K562 (cell line): ENCODE measurements at regions not wholly inside any gene's neighbourhood (a gene's known extent, or its start where the extent isn't known, plus 50 kb on each side); places are given as distances from the start of the nearest gene placed in this dataset.
A peak's percentile ranks its signal among the peaks of the same experiment; 100 is the strongest.

Experiments used
- BHLHE40 ChIP-seq: IDR thresholded peaks from 2 replicates; pipeline ENCODE4 v1.6.1; 2011; ENCODE audit warnings: low read length, improper control_type of control experiment
- CBFA2T2 ChIP-seq: fragments of 450-650 bp; conservative IDR thresholded peaks from 2 replicates; pipeline ENCODE4 v1.6.1; 2017; ENCODE audit warnings: mild to moderate bottlenecking
- CBFA2T3 ChIP-seq: fragments of 450-650 bp; IDR thresholded peaks from 2 replicates; pipeline ENCODE4 v1.6.1; 2017
- EP300 ChIP-seq: IDR thresholded peaks from 2 replicates; pipeline ENCODE4 v1.6.1; 2012; ENCODE audit warnings: low read length, improper control_type of control experiment
- KDM1A ChIP-seq, 2 experiments: fragments of 450-650 bp; IDR thresholded peaks; 2 replicates each; pipeline ENCODE4 v1.6.1; 2016; ENCODE audit warnings: mild to moderate bottlenecking in 2 of 2
- NCOR1 ChIP-seq: fragments of 450-650 bp; IDR thresholded peaks from 2 replicates; pipeline ENCODE4 v1.6.1; 2016; ENCODE audit warnings: mild to moderate bottlenecking, moderate library complexity
- NFYB ChIP-seq: IDR thresholded peaks from 2 replicates; pipeline ENCODE4 v1.6.1; 2011; ENCODE audit warnings: mild to moderate bottlenecking, moderate library complexity; ENCODE audit not compliant: insufficient read length; ENCODE audit errors: extremely low read depth
- NR2C1 ChIP-seq, 2 experiments: fragments of 450-650 bp; IDR thresholded peaks; 2 replicates each; pipeline ENCODE4 v1.6.1; 2017; ENCODE audit warnings: mild to moderate bottlenecking in 2 of 2, antibody characterized with exemption in 1 of 2, inconsistent platforms in 1 of 2, missing compliant biosample characterization in 1 of 2, missing genetic modification characterization in 1 of 2
- SMARCA4 ChIP-seq: fragments of 450-650 bp; IDR thresholded peaks from 2 replicates; pipeline ENCODE4 v1.6.1; 2016
- TCF3 ChIP-seq: sonication (generic); formaldehyde crosslinking; IDR thresholded peaks from 2 replicates; pipeline ENCODE4 v1.4.0; 2020; ENCODE audit warnings: mild to moderate bottlenecking, missing genetic modification reagents
- TCF7 ChIP-seq: sonication (generic); IDR thresholded peaks from 2 replicates; pipeline ENCODE4 v1.6.1; 2016; ENCODE audit warnings: antibody characterized with exemption, borderline replicate concordance
- ZNF584 ChIP-seq: fragments of 200-800 bp; sonication (Bioruptor generic); IDR thresholded peaks from 2 replicates; pipeline ENCODE4 v1.6.1; 2016; ENCODE audit warnings: low read depth, mild to moderate bottlenecking, missing genetic modification characterization, missing compliant biosample characterization
- TF ChIP-seq, protein P1 (sequence below): fragments of 250-450 bp; sonication (Bioruptor Pico); IDR thresholded peaks from 2 replicates; pipeline ENCODE4 v1.9.0; 2021; ENCODE audit warnings: mild to moderate bottlenecking
- TF ChIP-seq, protein P2 (sequence below): sonication (generic); formaldehyde crosslinking; IDR thresholded peaks from 2 replicates; pipeline ENCODE4 v1.8.0; 2023; ENCODE audit warnings: missing genetic modification reagents, mild to moderate bottlenecking, borderline replicate concordance
- TF ChIP-seq, protein P3 (sequence below): fragments of 450-650 bp; IDR thresholded peaks from 2 replicates; pipeline ENCODE4 v1.6.1; 2016; ENCODE audit warnings: mild to moderate bottlenecking

GRCh38 chr7:131141443-131141967, 186.2 kb upstream of the MKLN1 start (continued):
- TF ChIP-seq, protein P1, sequence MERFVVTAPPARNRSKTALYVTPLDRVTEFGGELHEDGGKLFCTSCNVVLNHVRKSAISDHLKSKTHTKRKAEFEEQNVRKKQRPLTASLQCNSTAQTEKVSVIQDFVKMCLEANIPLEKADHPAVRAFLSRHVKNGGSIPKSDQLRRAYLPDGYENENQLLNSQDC (CRISPR knock-in tag), result no peak
- TF ChIP-seq NFYB, result no peak
- TF ChIP-seq KDM1A (IDR thresholded peaks at IDR 0.05), result peak; percentile 43 to 47; a peak in 2 of 4 replicates
- TF ChIP-seq NR2C1 (IDR thresholded peaks at IDR 0.05), result 0 out of 2 replicates have a peak, but pooled peaks have one; percentile 18
- no peak for TF ChIP-seq NR2C1 (tag; IDR thresholded peaks at IDR 0.05)
- peak; percentile 62 for TF ChIP-seq TCF3 (CRISPR knock-in tag)
- peak; percentile 73 for TF ChIP-seq CBFA2T3
- 0 out of 2 replicates have a peak, but pooled peaks have one; percentile 31 for TF ChIP-seq NCOR1
- no peak for TF ChIP-seq TCF7
- TF ChIP-seq BHLHE40, result peak; percentile 21; the same call in 1 of the 2 replicates
- 0 out of 2 replicates have a peak, but pooled peaks have one; percentile 26 for TF ChIP-seq SMARCA4
- TF ChIP-seq, protein P2, sequence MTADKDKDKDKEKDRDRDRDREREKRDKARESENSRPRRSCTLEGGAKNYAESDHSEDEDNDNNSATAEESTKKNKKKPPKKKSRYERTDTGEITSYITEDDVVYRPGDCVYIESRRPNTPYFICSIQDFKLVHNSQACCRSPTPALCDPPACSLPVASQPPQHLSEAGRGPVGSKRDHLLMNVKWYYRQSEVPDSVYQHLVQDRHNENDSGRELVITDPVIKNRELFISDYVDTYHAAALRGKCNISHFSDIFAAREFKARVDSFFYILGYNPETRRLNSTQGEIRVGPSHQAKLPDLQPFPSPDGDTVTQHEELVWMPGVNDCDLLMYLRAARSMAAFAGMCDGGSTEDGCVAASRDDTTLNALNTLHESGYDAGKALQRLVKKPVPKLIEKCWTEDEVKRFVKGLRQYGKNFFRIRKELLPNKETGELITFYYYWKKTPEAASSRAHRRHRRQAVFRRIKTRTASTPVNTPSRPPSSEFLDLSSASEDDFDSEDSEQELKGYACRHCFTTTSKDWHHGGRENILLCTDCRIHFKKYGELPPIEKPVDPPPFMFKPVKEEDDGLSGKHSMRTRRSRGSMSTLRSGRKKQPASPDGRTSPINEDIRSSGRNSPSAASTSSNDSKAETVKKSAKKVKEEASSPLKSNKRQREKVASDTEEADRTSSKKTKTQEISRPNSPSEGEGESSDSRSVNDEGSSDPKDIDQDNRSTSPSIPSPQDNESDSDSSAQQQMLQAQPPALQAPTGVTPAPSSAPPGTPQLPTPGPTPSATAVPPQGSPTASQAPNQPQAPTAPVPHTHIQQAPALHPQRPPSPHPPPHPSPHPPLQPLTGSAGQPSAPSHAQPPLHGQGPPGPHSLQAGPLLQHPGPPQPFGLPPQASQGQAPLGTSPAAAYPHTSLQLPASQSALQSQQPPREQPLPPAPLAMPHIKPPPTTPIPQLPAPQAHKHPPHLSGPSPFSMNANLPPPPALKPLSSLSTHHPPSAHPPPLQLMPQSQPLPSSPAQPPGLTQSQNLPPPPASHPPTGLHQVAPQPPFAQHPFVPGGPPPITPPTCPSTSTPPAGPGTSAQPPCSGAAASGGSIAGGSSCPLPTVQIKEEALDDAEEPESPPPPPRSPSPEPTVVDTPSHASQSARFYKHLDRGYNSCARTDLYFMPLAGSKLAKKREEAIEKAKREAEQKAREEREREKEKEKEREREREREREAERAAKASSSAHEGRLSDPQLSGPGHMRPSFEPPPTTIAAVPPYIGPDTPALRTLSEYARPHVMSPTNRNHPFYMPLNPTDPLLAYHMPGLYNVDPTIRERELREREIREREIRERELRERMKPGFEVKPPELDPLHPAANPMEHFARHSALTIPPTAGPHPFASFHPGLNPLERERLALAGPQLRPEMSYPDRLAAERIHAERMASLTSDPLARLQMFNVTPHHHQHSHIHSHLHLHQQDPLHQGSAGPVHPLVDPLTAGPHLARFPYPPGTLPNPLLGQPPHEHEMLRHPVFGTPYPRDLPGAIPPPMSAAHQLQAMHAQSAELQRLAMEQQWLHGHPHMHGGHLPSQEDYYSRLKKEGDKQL (CRISPR knock-in tag), result no peak
- TF ChIP-seq, protein P3, sequence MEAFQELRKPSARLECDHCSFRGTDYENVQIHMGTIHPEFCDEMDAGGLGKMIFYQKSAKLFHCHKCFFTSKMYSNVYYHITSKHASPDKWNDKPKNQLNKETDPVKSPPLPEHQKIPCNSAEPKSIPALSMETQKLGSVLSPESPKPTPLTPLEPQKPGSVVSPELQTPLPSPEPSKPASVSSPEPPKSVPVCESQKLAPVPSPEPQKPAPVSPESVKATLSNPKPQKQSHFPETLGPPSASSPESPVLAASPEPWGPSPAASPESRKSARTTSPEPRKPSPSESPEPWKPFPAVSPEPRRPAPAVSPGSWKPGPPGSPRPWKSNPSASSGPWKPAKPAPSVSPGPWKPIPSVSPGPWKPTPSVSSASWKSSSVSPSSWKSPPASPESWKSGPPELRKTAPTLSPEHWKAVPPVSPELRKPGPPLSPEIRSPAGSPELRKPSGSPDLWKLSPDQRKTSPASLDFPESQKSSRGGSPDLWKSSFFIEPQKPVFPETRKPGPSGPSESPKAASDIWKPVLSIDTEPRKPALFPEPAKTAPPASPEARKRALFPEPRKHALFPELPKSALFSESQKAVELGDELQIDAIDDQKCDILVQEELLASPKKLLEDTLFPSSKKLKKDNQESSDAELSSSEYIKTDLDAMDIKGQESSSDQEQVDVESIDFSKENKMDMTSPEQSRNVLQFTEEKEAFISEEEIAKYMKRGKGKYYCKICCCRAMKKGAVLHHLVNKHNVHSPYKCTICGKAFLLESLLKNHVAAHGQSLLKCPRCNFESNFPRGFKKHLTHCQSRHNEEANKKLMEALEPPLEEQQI, result no peak
- TF ChIP-seq ZNF584 (CRISPR knock-in tag), result no peak
- TF ChIP-seq EP300, result peak; percentile 3; the same call in 1 of the 2 replicates
- TF ChIP-seq CBFA2T2, result peak; percentile 47
- TF ChIP-seq, all 486 proteins: peak for 16
